ENCODE measurements at regions not wholly inside any gene's neighbourhood (a gene's known extent, or its start where the extent isn't known, plus 50 kb on each side); places are given as distances from the start of the nearest gene placed in this dataset.

DNA sequence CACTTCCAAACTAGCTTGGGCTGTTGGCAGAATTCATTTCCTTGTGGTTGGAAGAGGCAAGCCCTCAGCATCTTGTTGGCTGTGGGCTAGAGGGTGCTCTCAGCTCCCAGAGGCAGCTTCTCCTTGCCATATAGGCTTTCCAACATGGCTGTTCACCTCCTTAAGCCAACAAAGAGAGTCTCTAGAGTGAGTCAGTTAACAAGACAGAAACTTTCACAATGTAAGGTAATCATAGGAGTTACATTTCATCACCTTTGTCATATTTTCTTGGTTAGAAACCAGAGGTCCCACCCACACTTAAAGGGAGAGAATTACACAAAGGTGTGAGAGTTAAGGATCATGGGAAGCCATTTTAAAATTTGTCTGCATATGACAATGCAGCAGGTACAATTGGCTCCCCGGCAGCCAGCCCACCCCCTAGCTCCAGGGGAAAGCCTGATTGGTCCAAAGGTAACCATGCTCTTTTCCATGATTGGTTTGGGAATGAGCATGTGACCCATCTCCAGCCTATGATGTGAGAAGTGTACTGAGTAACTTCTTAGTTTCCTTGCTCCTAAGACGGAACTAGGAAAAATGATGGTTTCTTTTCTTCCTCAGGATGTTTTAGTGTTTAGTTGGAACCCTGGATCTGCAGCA is 109.8 kb upstream of the MSX2 start:
- TF ChIP-seq POLR2A (IDR thresholded peaks at IDR 0.05; ENCODE audit: low read length) (no peak), GATA1 (IDR thresholded peaks at IDR 0.05; ENCODE audit: low read depth, low read length) (no peak)

Measured in erythroblast (primary cell).